HEK293 (cell line): ENCODE measurements at regions not wholly inside any gene's neighbourhood (a gene's known extent, or its start where the extent isn't known, plus 50 kb on each side); places are given as distances from the start of the nearest gene placed in this dataset.

Experiments
- CTCF ChIA-PET: fragments of 350-600 bp; formaldehyde crosslinking; extraction: SDS; loops from one replicate; lab custom pipeline; 2021; ENCODE audit warnings: antibody characterized with exemption; lab: Yijun Ruan, JAX
- POLR2A ChIA-PET: fragments of 300-600 bp; formaldehyde crosslinking; extraction: SDS; loops from one replicate; lab custom pipeline; 2020; ENCODE audit warnings: antibody characterized with exemption, inconsistent platforms; lab: Yijun Ruan, JAX
- H3K27ac ChIP-seq: fragments of 200-500 bp; sonication (Bioruptor generic); 2 replicates; pipeline ENCODE4 v1.5.1; 2014; ENCODE audit warnings: low read depth, low read length, control low read depth, inconsistent platforms; ENCODE audit errors: extremely low read depth
- H3K36me3 ChIP-seq, 2 experiments: fragments of 200-500 bp in 1 of 2; sonication (Bioruptor generic) in 1 of 2; 1 replicate in 1 of 2; 2 replicates in 1 of 2; pipeline ENCODE4 v1.5.1; 2014 to 2017; ENCODE audit warnings: inconsistent platforms in 2 of 2, low read length in 2 of 2; ENCODE audit not compliant: control insufficient read depth in 2 of 2, insufficient read depth in 1 of 2
- H3K4me1 ChIP-seq: fragments of 200-500 bp; sonication (Bioruptor generic); 2 replicates; pipeline ENCODE4 v1.5.1; 2014; ENCODE audit warnings: mild to moderate bottlenecking, low read length, inconsistent platforms; ENCODE audit not compliant: control insufficient read depth, insufficient read depth
- H3K4me3 ChIP-seq: 2 replicates; pipeline ENCODE4 v1.5.1; 2011; ENCODE audit warnings: low read depth, mild to moderate bottlenecking, control low read depth, low read length, moderate library complexity
- H3K9me3 ChIP-seq: fragments of 200-500 bp; sonication (Bioruptor generic); 2 replicates; pipeline ENCODE4 v1.5.1; 2014; ENCODE audit warnings: low read depth, low read length, inconsistent platforms; ENCODE audit not compliant: control insufficient read depth, insufficient read depth
- PRDM1 ChIP-seq: fragments of 450-650 bp; formaldehyde crosslinking; IDR thresholded peaks from 2 replicates; pipeline ENCODE4; 2016; ENCODE audit warnings: missing biosample characterization, missing genetic modification characterization
- SP2 ChIP-seq: fragments of 450-650 bp; formaldehyde crosslinking; IDR thresholded peaks from 2 replicates; pipeline ENCODE4 v1.5.1; 2016; ENCODE audit warnings: missing biosample characterization, missing genetic modification characterization
- SP7 ChIP-seq: fragments of 450-650 bp; formaldehyde crosslinking; IDR thresholded peaks from 2 replicates; pipeline ENCODE4 v1.5.1; 2016; ENCODE audit warnings: missing biosample characterization, missing genetic modification characterization
- ZNF121 ChIP-seq: fragments of 450-650 bp; formaldehyde crosslinking; IDR thresholded peaks from 2 replicates; pipeline ENCODE4 v1.5.1; 2016; ENCODE audit warnings: missing biosample characterization, missing genetic modification characterization
- ZNF132 ChIP-seq: fragments of 450-650 bp; formaldehyde crosslinking; IDR thresholded peaks from 2 replicates; pipeline ENCODE4 v1.5.1; 2017; ENCODE audit warnings: missing biosample characterization, missing genetic modification characterization, borderline replicate concordance
- ZNF133 ChIP-seq: fragments of 450-650 bp; formaldehyde crosslinking; IDR thresholded peaks from 2 replicates; pipeline ENCODE4 v1.5.1; 2016; ENCODE audit warnings: missing biosample characterization, missing genetic modification characterization
- ZNF202 ChIP-seq: fragments of 450-650 bp; formaldehyde crosslinking; IDR thresholded peaks from 2 replicates; pipeline ENCODE4 v1.5.1; 2016; ENCODE audit warnings: missing biosample characterization, missing genetic modification characterization, borderline replicate concordance
- ZNF341 ChIP-seq: fragments of 450-650 bp; formaldehyde crosslinking; IDR thresholded peaks from 2 replicates; pipeline ENCODE4; 2016; ENCODE audit warnings: low read depth, missing biosample characterization, missing genetic modification characterization
- ZNF555 ChIP-seq: fragments of 450-650 bp; formaldehyde crosslinking; conservative IDR thresholded peaks from 2 replicates; pipeline ENCODE4 v1.5.1; 2017; ENCODE audit warnings: missing biosample characterization, mild to moderate bottlenecking, missing genetic modification characterization, inconsistent platforms
- ZNF558 ChIP-seq: fragments of 450-650 bp; formaldehyde crosslinking; IDR thresholded peaks from 2 replicates; pipeline ENCODE4 v1.5.1; 2016; ENCODE audit warnings: missing biosample characterization, missing genetic modification characterization
- ZNF626 ChIP-seq: fragments of 450-650 bp; sonication (Bioruptor Pico); formaldehyde crosslinking; IDR thresholded peaks from 2 replicates; pipeline ENCODE4 v1.5.1; 2018; ENCODE audit warnings: missing biosample characterization, missing genetic modification characterization, inconsistent platforms
- ZNF785 ChIP-seq: fragments of 450-650 bp; formaldehyde crosslinking; IDR thresholded peaks from 2 replicates; pipeline ENCODE4 v1.5.1; 2016; ENCODE audit warnings: missing biosample characterization, missing genetic modification characterization
- TF ChIP-seq, protein P1 (sequence below): fragments of 450-650 bp; formaldehyde crosslinking; IDR thresholded peaks from 2 replicates; pipeline ENCODE4 v1.5.1; 2016; ENCODE audit warnings: missing biosample characterization, missing genetic modification characterization, low read depth
- TF ChIP-seq, protein P2 (sequence below): fragments of 450-650 bp; formaldehyde crosslinking; IDR thresholded peaks from 2 replicates; pipeline ENCODE4 v1.5.1; 2016; ENCODE audit warnings: missing biosample characterization, missing genetic modification characterization
- TF ChIP-seq, protein P3 (sequence below): fragments of 450-650 bp; formaldehyde crosslinking; IDR thresholded peaks from 2 replicates; pipeline ENCODE4 v1.5.1; 2017; ENCODE audit warnings: missing biosample characterization, missing genetic modification characterization
- TF ChIP-seq, protein P4 (sequence below): fragments of 450-650 bp; formaldehyde crosslinking; optimal IDR thresholded peaks from 2 replicates; pipeline ENCODE3; 2016; ENCODE audit warnings: missing biosample characterization, mild to moderate bottlenecking, missing genetic modification characterization
- TF ChIP-seq, protein P5 (sequence below): fragments of 450-650 bp; formaldehyde crosslinking; IDR thresholded peaks from 2 replicates; pipeline ENCODE4 v1.5.1; 2016; ENCODE audit warnings: missing biosample characterization, missing genetic modification characterization
- TF ChIP-seq, protein P6 (sequence below): fragments of 450-650 bp; formaldehyde crosslinking; IDR thresholded peaks from 2 replicates; pipeline ENCODE4 v1.5.1; 2016; ENCODE audit warnings: missing biosample characterization, missing genetic modification characterization
- TF ChIP-seq, protein P7 (sequence below): fragments of 450-650 bp; formaldehyde crosslinking; IDR thresholded peaks from 2 replicates; pipeline ENCODE4 v1.5.1; 2016; ENCODE audit warnings: missing biosample characterization, missing genetic modification characterization, low read depth

DNA sequence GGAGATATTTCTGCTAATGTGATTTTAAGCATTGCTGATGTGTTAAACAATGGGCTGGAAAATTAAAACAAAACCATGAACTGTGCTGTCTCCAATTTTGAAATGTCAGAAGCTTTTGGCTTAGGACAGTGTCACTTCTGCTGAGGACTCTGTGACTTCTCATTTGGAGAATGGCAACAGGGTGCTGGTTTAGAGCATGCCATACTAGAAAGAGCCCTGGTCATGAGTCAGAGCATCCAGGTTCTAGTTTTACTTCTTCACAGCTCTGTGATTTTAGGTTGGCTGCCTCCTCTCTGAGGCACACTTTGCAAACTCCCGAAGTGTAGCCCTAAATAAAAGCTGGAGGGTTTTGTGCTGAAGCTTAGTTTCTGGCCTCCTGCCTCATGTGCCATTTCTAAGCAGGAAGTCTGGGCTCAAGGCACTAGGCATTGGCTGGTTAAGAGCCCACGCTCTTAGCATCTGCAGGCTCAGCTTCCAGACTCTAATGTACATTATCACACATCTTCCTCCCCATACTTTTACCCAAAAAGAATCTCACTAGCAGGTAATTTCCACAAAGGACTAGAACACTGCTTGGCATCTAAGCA lies 193.8 kb downstream of the CNTN3 start (continued):
- TF ChIP-seq, protein P1, sequence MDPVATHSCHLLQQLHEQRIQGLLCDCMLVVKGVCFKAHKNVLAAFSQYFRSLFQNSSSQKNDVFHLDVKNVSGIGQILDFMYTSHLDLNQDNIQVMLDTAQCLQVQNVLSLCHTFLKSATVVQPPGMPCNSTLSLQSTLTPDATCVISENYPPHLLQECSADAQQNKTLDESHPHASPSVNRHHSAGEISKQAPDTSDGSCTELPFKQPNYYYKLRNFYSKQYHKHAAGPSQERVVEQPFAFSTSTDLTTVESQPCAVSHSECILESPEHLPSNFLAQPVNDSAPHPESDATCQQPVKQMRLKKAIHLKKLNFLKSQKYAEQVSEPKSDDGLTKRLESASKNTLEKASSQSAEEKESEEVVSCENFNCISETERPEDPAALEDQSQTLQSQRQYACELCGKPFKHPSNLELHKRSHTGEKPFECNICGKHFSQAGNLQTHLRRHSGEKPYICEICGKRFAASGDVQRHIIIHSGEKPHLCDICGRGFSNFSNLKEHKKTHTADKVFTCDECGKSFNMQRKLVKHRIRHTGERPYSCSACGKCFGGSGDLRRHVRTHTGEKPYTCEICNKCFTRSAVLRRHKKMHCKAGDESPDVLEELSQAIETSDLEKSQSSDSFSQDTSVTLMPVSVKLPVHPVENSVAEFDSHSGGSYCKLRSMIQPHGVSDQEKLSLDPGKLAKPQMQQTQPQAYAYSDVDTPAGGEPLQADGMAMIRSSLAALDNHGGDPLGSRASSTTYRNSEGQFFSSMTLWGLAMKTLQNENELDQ (tag by site-specific recombination): no peak
- TF ChIP-seq, protein P2, sequence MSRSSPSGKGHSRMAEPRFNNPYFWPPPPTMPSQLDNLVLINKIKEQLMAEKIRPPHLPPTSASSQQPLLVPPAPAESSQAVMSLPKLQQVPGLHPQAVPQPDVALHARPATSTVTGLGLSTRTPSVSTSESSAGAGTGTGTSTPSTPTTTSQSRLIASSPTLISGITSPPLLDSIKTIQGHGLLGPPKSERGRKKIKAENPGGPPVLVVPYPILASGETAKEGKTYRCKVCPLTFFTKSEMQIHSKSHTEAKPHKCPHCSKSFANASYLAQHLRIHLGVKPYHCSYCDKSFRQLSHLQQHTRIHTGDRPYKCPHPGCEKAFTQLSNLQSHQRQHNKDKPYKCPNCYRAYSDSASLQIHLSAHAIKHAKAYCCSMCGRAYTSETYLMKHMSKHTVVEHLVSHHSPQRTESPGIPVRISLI: no peak
- TF ChIP-seq, protein P3, sequence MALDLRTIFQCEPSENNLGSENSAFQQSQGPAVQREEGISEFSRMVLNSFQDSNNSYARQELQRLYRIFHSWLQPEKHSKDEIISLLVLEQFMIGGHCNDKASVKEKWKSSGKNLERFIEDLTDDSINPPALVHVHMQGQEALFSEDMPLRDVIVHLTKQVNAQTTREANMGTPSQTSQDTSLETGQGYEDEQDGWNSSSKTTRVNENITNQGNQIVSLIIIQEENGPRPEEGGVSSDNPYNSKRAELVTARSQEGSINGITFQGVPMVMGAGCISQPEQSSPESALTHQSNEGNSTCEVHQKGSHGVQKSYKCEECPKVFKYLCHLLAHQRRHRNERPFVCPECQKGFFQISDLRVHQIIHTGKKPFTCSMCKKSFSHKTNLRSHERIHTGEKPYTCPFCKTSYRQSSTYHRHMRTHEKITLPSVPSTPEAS (tag by site-specific recombination): no peak
- TF ChIP-seq ZNF785 (tag by site-specific recombination): no peak
- TF ChIP-seq ZNF121 (tag by site-specific recombination): no peak
- TF ChIP-seq ZNF202 (tag by site-specific recombination): no peak
- no peak for TF ChIP-seq ZNF626

DNA sequence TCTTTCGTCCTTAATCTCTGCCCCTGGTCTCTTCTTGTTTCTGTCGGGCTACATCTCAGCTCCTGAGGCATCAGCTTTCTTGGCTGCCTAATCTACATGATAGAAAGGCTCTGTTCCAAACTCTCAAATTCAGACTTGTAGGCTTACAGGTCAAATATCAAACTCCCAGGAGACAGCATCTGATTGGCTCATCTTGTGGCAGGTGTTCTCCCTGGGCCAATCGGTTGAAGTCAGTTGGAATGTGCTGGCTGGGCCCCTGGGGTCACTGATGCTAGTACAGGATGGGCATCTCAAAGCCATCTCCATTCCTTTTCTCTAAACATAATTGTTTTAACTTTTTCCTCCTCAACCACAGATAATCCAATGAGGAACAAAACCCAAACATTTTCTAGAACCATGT lies 198.7 kb downstream of the CNTN3 start:
- H3K27ac ChIP-seq: no peak overlapping the region
- ChIA-PET POLR2A (no interaction called here), CTCF (no interaction called here)
- no peaks in the 10 kb centered on the region for H3K36me3 ChIP-seq
- H3K9me3 ChIP-seq: no peaks in the 10 kb centered on the region
- H3K4me3 ChIP-seq: no peak overlapping the region
- no peaks in the 10 kb centered on the region for H3K4me1 ChIP-seq
- TF ChIP-seq ZNF133 (tag by site-specific recombination) (no peak), ZNF555 (tag by site-specific recombination) (no peak), ZNF132 (no peak), ZNF558 (tag by site-specific recombination) (no peak), PRDM1 (tag by site-specific recombination) (no peak), ZNF121 (tag by site-specific recombination) (no peak), ZNF341 (tag by site-specific recombination) (no peak), SP2 (tag by site-specific recombination) (no peak), SP7 (tag by site-specific recombination) (no peak)
- TF ChIP-seq, protein P4, sequence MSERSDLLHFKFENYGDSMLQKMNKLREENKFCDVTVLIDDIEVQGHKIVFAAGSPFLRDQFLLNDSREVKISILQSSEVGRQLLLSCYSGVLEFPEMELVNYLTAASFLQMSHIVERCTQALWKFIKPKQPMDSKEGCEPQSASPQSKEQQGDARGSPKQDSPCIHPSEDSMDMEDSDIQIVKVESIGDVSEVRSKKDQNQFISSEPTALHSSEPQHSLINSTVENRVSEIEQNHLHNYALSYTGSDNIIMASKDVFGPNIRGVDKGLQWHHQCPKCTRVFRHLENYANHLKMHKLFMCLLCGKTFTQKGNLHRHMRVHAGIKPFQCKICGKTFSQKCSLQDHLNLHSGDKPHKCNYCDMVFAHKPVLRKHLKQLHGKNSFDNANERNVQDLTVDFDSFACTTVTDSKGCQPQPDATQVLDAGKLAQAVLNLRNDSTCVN (tag by site-specific recombination): no peak
- TF ChIP-seq, protein P2: no peak
- TF ChIP-seq, protein P5, sequence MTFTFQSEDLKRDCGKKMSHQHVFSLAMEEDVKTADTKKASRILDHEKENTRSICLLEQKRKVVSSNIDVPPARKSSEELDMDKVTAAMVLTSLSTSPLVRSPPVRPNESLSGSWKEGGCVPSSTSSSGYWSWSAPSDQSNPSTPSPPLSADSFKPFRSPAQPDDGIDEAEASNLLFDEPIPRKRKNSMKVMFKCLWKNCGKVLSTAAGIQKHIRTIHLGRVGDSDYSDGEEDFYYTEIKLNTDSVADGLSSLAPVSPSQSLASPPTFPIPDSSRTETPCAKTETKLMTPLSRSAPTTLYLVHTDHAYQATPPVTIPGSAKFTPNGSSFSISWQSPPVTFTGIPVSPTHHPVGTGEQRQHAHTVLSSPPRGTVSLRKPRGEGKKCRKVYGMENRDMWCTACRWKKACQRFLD (tag by site-specific recombination): no peak
- TF ChIP-seq, protein P6, sequence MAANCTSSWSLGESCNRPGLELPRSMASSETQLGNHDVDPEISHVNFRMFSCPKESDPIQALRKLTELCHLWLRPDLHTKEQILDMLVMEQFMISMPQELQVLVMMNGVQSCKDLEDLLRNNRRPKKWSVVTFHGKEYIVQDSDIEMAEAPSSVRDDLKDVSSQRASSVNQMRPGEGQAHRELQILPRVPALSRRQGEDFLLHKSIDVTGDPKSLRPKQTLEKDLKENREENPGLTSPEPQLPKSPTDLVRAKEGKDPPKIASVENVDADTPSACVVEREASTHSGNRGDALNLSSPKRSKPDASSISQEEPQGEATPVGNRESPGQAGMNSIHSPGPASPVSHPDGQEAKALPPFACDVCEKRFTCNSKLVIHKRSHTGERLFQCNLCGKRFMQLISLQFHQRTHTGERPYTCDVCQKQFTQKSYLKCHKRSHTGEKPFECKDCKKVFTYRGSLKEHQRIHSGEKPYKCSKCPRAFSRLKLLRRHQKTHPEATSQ (tag by site-specific recombination): no peak
- TF ChIP-seq, protein P7, sequence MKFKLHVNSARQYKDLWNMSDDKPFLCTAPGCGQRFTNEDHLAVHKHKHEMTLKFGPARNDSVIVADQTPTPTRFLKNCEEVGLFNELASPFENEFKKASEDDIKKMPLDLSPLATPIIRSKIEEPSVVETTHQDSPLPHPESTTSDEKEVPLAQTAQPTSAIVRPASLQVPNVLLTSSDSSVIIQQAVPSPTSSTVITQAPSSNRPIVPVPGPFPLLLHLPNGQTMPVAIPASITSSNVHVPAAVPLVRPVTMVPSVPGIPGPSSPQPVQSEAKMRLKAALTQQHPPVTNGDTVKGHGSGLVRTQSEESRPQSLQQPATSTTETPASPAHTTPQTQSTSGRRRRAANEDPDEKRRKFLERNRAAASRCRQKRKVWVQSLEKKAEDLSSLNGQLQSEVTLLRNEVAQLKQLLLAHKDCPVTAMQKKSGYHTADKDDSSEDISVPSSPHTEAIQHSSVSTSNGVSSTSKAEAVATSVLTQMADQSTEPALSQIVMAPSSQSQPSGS (tag by site-specific recombination): no peak
